Glutamatergic neuron (in vitro differentiated cells): ENCODE measurements at regions not wholly inside any gene's neighbourhood (a gene's known extent, or its start where the extent isn't known, plus 50 kb on each side); places are given as distances from the start of the nearest gene placed in this dataset.
A peak's percentile ranks its signal among the peaks of the same experiment; 100 is the strongest.

Experiments
- DNase-seq: peaks from one replicate; pipeline ENCODE4 v3.0.0; 2022
- H3K27ac Mint-ChIP-seq: one replicate; pipeline ENCODE4 v1.8.0; 2020; ENCODE audit warnings: mild to moderate bottlenecking, mixed read lengths, inconsistent platforms; ENCODE audit not compliant: unreplicated experiment
- H3K27me3 Mint-ChIP-seq: one replicate; pipeline ENCODE4 v1.8.0; 2020; ENCODE audit warnings: mild to moderate bottlenecking, moderate library complexity, mixed read lengths, inconsistent platforms; ENCODE audit not compliant: unreplicated experiment
- H3K36me3 Mint-ChIP-seq: one replicate; pipeline ENCODE4 v1.8.0; 2020; ENCODE audit warnings: mild to moderate bottlenecking, mixed read lengths, inconsistent platforms; ENCODE audit not compliant: unreplicated experiment
- H3K4me1 Mint-ChIP-seq: one replicate; pipeline ENCODE4 v1.8.0; 2020; ENCODE audit warnings: mild to moderate bottlenecking, low read depth, mixed read lengths, inconsistent platforms; ENCODE audit not compliant: unreplicated experiment
- H3K4me3 Mint-ChIP-seq: one replicate; pipeline ENCODE4 v1.8.0; 2020; ENCODE audit warnings: mild to moderate bottlenecking, mixed read lengths, inconsistent platforms; ENCODE audit not compliant: unreplicated experiment
- H3K9me3 Mint-ChIP-seq: one replicate; pipeline ENCODE4 v1.8.0; 2020; ENCODE audit warnings: mild to moderate bottlenecking, moderate library complexity, mixed read lengths, inconsistent platforms; ENCODE audit not compliant: unreplicated experiment
- TF ChIP-seq, protein P1 (sequence below): fragments of 200-600 bp; sonication (generic); IDR thresholded peaks from one replicate; pipeline ENCODE4 v1.5.0; 2021; ENCODE audit not compliant: partially characterized antibody, unreplicated experiment

DNA sequence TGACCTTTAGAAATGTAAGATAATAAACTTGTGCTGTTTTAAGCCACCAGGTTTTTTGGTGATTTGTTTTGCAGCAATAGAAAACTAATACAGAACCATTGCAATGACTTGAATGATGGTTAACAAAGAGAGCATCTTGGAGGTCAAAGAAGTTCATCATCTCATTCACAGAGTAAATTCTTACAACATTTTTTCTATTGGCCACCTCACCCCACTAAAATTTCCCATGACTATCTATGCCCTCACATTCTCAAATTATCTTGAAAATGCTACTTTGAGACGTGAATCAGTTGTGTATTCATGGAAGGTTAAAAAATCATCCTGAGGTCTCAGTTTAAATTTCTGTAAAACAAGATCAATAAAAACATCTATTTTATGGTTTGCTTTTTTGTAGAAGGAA lies 754.2 kb downstream of the SORCS1 start:
- Mint-ChIP-seq H3K27ac (no peak overlapping the region), H3K36me3 (no peaks in the 10 kb centered on the region), H3K4me1 (no peaks in the 10 kb centered on the region), H3K4me3 (no peak overlapping the region), H3K9me3 (no peaks in the 10 kb centered on the region), H3K27me3 (no peaks in the 10 kb centered on the region)
- TF ChIP-seq, protein P1, sequence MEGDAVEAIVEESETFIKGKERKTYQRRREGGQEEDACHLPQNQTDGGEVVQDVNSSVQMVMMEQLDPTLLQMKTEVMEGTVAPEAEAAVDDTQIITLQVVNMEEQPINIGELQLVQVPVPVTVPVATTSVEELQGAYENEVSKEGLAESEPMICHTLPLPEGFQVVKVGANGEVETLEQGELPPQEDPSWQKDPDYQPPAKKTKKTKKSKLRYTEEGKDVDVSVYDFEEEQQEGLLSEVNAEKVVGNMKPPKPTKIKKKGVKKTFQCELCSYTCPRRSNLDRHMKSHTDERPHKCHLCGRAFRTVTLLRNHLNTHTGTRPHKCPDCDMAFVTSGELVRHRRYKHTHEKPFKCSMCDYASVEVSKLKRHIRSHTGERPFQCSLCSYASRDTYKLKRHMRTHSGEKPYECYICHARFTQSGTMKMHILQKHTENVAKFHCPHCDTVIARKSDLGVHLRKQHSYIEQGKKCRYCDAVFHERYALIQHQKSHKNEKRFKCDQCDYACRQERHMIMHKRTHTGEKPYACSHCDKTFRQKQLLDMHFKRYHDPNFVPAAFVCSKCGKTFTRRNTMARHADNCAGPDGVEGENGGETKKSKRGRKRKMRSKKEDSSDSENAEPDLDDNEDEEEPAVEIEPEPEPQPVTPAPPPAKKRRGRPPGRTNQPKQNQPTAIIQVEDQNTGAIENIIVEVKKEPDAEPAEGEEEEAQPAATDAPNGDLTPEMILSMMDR: no peak
- no peak for DNase-seq

DNA sequence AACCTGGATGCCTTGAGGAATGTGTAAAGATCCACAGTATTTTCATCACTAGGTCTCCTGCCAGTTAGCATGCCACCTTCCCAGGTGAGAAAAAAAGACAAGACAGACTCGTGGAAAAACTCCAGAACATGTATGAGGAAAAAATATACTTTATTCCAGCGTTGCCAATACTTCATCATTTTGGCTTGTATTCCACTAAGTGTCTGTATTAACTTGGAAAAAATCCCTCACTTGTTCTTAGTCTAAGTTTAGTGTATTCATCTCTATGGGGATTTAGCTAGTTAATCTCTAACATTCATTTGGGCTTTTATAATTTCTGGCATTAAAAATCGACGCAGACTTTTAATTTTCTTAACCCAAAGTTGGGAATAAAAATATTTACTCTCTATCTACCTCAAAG lies 759.4 kb downstream of the SORCS1 start:
- H3K27ac Mint-ChIP-seq: no peak overlapping the region
- H3K36me3 Mint-ChIP-seq: no peaks in the 10 kb centered on the region
- TF ChIP-seq, protein P1: no peak
- H3K4me1 Mint-ChIP-seq: no peaks in the 10 kb centered on the region
- H3K9me3 Mint-ChIP-seq: no peaks in the 10 kb centered on the region
- H3K4me3 Mint-ChIP-seq: no peak overlapping the region
- no peak for DNase-seq
- no peaks in the 10 kb centered on the region for H3K27me3 Mint-ChIP-seq

DNA sequence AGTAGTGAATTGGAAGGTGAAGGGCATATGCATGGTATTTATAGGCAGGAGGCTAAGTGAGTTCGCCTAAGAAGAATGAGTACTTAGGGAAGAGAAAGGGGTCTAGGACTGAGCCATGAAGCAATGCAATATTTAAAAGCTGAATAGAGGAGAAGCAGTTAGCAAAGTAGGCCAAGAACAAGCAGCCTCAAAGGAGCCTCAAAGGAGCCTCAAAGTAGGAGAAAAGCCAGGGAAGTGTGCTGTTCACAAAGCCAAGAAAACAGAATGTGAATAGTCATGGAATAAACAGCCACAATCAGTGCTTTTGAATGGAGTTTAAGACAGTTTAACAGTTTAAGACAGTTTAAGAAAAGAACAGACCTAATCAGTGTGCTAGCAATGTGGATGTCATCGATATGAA lies 762.0 kb downstream of the SORCS1 start:
- TF ChIP-seq, protein P1: no peak

DNA sequence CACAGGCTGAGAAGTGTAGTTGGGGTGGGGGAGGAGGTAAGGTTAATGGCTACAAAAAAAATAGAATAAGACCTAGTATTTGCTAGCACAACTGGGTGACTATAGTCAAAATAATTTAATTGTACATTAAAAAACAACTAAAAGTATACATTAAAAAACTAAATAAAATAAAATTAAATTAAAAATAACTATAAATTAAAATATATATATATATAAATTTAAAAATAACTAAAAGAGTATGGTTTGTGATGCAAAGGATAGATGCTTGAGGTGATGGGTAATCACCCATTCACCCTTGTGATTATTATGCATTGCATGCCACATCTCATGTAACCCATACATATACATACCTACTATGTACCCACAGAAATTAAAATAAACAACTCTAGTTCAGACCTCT lies 762.5 kb downstream of the SORCS1 start:
- no peak for DNase-seq
- Mint-ChIP-seq H3K4me1 (peaks cover 2% of the 10 kb centered on the region), H3K9me3 (no peaks in the 10 kb centered on the region), H3K27me3 (no peaks in the 10 kb centered on the region), H3K36me3 (no peaks in the 10 kb centered on the region), H3K4me3 (no peak overlapping the region), H3K27ac (no peak overlapping the region)
- TF ChIP-seq, protein P1: no peak

More for the DNA sequence above, 762.0 kb downstream of the SORCS1 start:
- no peak for DNase-seq
- H3K4me1 Mint-ChIP-seq: peaks cover 2% of the 10 kb centered on the region
- H3K36me3 Mint-ChIP-seq: no peaks in the 10 kb centered on the region
- H3K4me3 Mint-ChIP-seq: no peak overlapping the region
- no peaks in the 10 kb centered on the region for H3K9me3 Mint-ChIP-seq
- H3K27me3 Mint-ChIP-seq: no peaks in the 10 kb centered on the region
- no peak overlapping the region for H3K27ac Mint-ChIP-seq

DNA sequence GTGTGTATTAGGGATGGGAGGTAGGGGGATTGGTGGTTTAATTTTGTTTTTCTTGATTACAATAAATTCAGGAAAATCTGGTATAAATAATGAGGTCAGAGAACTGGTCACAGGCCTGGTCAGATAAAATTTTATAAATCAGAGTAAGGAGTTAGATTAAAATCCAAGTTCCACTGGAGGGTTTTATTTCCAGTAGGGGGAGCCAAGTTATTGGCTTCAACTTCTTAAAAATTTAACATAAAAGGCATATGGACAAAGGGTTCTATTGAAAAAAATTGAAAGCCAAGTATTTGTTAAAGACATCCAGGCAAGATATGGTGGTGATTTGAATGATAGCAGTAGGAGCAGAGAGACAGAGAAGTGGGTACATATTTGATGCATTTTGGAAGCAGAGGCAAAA lies 763.3 kb downstream of the SORCS1 start:
- Mint-ChIP-seq H3K27me3 (no peaks in the 10 kb centered on the region), H3K27ac (no peak overlapping the region), H3K36me3 (no peaks in the 10 kb centered on the region), H3K4me1 (peaks cover 2% of the 10 kb centered on the region), H3K9me3 (no peaks in the 10 kb centered on the region), H3K4me3 (no peak overlapping the region)
- no peak for DNase-seq
- TF ChIP-seq, protein P1: peak; percentile 28
